OCI-LY7 (cell line): ENCODE measurements at regions not wholly inside any gene's neighbourhood (a gene's known extent, or its start where the extent isn't known, plus 50 kb on each side); places are given as distances from the start of the nearest gene placed in this dataset.

Experiments
- BruUV-seq: library from RNA; stranded (reverse); fragments of 400-500 nt; replicated peaks from 2 replicates; lab custom pipeline; 2021; lab: Mats Ljungman, UMichigan
- CTCF ChIA-PET: fragments of 300-600 bp; sonication (Branson Sonifier 250); formaldehyde crosslinking; loops from one replicate; lab custom pipeline; 2022; ENCODE audit warnings: antibody characterized with exemption; ENCODE audit not compliant: unreplicated experiment; lab: Charles Lee
- POLR2A ChIA-PET: fragments of 300-600 bp; sonication (Branson Sonifier 250); formaldehyde crosslinking; loops from one replicate; lab custom pipeline; 2022; ENCODE audit warnings: antibody characterized with exemption; lab: Charles Lee
- DNase-seq: peaks from one replicate; pipeline ENCODE4 v3.0.0-alpha.2; 2015; ENCODE audit warnings: low spot score
- H2AFZ ChIP-seq: fragments of 200-600 bp; sonication (generic), shearing (Covaris generic); 2 replicates; pipeline ENCODE4 v1.6.1; 2014; ENCODE audit warnings: mild to moderate bottlenecking, antibody characterized with exemption, low read length, moderate library complexity
- H3K27ac ChIP-seq: fragments of 200-600 bp; sonication (generic); 2 replicates; pipeline ENCODE4 v1.5.1; 2014; ENCODE audit warnings: mixed run types, low read depth, mild to moderate bottlenecking, moderate library complexity, low read length, inconsistent platforms; ENCODE audit not compliant: poor library complexity, severe bottlenecking
- H3K36me3 ChIP-seq: fragments of 200-600 bp; sonication (generic); 2 replicates; pipeline ENCODE4 v1.6.1; 2014; ENCODE audit warnings: mild to moderate bottlenecking, antibody characterized with exemption, low read length, moderate library complexity, mixed read lengths; ENCODE audit not compliant: insufficient read depth
- H3K4me1 ChIP-seq: fragments of 200-600 bp; sonication (generic); 2 replicates; pipeline ENCODE4 v1.5.1; 2014; ENCODE audit warnings: mild to moderate bottlenecking, low read length; ENCODE audit not compliant: insufficient read depth, poor library complexity, severe bottlenecking
- H3K4me2 ChIP-seq: fragments of 200-600 bp; sonication (generic); 2 replicates; pipeline ENCODE4 v1.6.1; 2014; ENCODE audit warnings: mild to moderate bottlenecking, low read length
- H3K4me3 ChIP-seq: fragments of 200-600 bp; sonication (generic); 2 replicates; pipeline ENCODE4 v1.5.1; 2014; ENCODE audit warnings: mild to moderate bottlenecking, low read depth, low read length; ENCODE audit not compliant: poor library complexity, severe bottlenecking
- H3K79me2 ChIP-seq: fragments of 200-600 bp; sonication (generic); 2 replicates; pipeline ENCODE4 v1.6.1; 2016; ENCODE audit warnings: low read depth, mild to moderate bottlenecking, low read length, moderate library complexity, mixed read lengths; ENCODE audit not compliant: insufficient read depth
- H3K9me2 ChIP-seq: fragments of 200-600 bp; sonication (generic); 2 replicates; pipeline ENCODE4 v1.6.1; 2016; ENCODE audit warnings: mild to moderate bottlenecking, low read length, mixed read lengths; ENCODE audit not compliant: insufficient read depth
- H3K9me3 ChIP-seq: fragments of 200-600 bp; sonication (generic); 2 replicates; pipeline ENCODE4 v1.6.1; 2014; ENCODE audit warnings: mild to moderate bottlenecking, mixed run types, low read length, mixed read lengths
- H4K20me1 ChIP-seq: fragments of 200-600 bp; sonication (generic); 2 replicates; pipeline ENCODE4 v1.6.1; 2014; ENCODE audit warnings: mild to moderate bottlenecking, antibody characterized with exemption, low read length, moderate library complexity, mixed read lengths; ENCODE audit not compliant: insufficient read depth
- CTCF ChIP-seq: fragments of 200-600 bp; sonication (generic); conservative IDR thresholded peaks from 2 replicates; pipeline ENCODE4 v1.5.1; 2014; ENCODE audit warnings: mild to moderate bottlenecking, antibody characterized with exemption, low read length, moderate library complexity, mixed read lengths
- EZH2phosphoT487 ChIP-seq: fragments of 200-600 bp; sonication (generic); IDR thresholded peaks from 2 replicates; pipeline ENCODE4 v1.6.1; 2018; ENCODE audit warnings: low read depth, borderline replicate concordance, mild to moderate bottlenecking, mixed run types, antibody characterized with exemption, low read length, moderate library complexity, mixed read lengths
- intact Hi-C: fragments of 100-400 bp; cut with micrococcal nuclease; formaldehyde crosslinking; loops from one replicate; pipeline ENCODE4 v1.10.0; 2022; ENCODE audit not compliant: unreplicated experiment

GRCh38 chr18:30135938-30136337 is 906.6 kb downstream of the DSC3 start:
- intact Hi-C loops, result no loop called here
- H3K4me1 ChIP-seq, result no peaks in the 10 kb centered on the region
- no peaks in the 10 kb centered on the region for H3K36me3 ChIP-seq
- H3K79me2 ChIP-seq, result no peaks in the 10 kb centered on the region
- POLR2A ChIA-PET, result no interaction called here
- no peak overlapping the region for H3K4me2 ChIP-seq
- CTCF ChIA-PET, result no interaction called here
- no TSS peak for BruUV-seq
- H3K27ac ChIP-seq, result no peak overlapping the region
- no peak for DNase-seq
- H3K9me2 ChIP-seq, result no peaks in the 10 kb centered on the region
- H4K20me1 ChIP-seq, result no peaks in the 10 kb centered on the region
- TF ChIP-seq EZH2phosphoT487 (no peak), CTCF (no peak)
- H3K9me3 ChIP-seq, result no peaks in the 10 kb centered on the region
- no peak overlapping the region for H2AFZ ChIP-seq
- no peak overlapping the region for H3K4me3 ChIP-seq

GRCh38 chr18:30134020-30134419 is 908.5 kb downstream of the DSC3 start:
- intact Hi-C loops, result no loop called here
- Histone ChIP-seq H2AFZ (no peak overlapping the region), H4K20me1 (no peaks in the 10 kb centered on the region), H3K4me3 (no peak overlapping the region), H3K79me2 (no peaks in the 10 kb centered on the region), H3K4me1 (no peaks in the 10 kb centered on the region), H3K4me2 (no peak overlapping the region), H3K9me3 (no peaks in the 10 kb centered on the region), H3K36me3 (no peaks in the 10 kb centered on the region), H3K9me2 (no peaks in the 10 kb centered on the region), H3K27ac (no peak overlapping the region)
- TF ChIP-seq EZH2phosphoT487, result no peak
- TF ChIP-seq CTCF, result no peak
- no peak for DNase-seq
- no TSS peak for BruUV-seq
- ChIA-PET CTCF (no interaction called here), POLR2A (no interaction called here)

- TF ChIP-seq CTCF (no peak), EZH2phosphoT487 (no peak)
- Histone ChIP-seq H3K4me1 (no peaks in the 10 kb centered on the region), H3K27ac (no peak overlapping the region), H3K9me3 (no peaks in the 10 kb centered on the region), H4K20me1 (no peaks in the 10 kb centered on the region), H3K9me2 (no peaks in the 10 kb centered on the region), H3K36me3 (no peaks in the 10 kb centered on the region), H3K4me2 (no peak overlapping the region), H3K4me3 (no peak overlapping the region), H2AFZ (no peak overlapping the region), H3K79me2 (no peaks in the 10 kb centered on the region)
- no peak for DNase-seq
- CTCF ChIA-PET, result no interaction called here
- BruUV-seq, result no TSS peak
- intact Hi-C loops, result no loop called here
- POLR2A ChIA-PET, result no interaction called here
Observed at GRCh38 chr18:30132959-30133358, 909.6 kb downstream of the DSC3 start.
